WTC11 (cell line): ENCODE measurements at regions not wholly inside any gene's neighbourhood (a gene's known extent, or its start where the extent isn't known, plus 50 kb on each side); places are given as distances from the start of the nearest gene placed in this dataset.

Experiments
- ATAC-seq: fragments of 200-7000 bp; cut with Tn5 transposase; 2 replicates; pipeline ENCODE4 v1.10.0; 2021; ENCODE audit warnings: mild to moderate bottlenecking, moderate library complexity
- CTCF ChIA-PET: fragments of 300-600 bp; sonication (Branson Sonifier 250); formaldehyde crosslinking; loops from one replicate; lab custom pipeline; 2021; ENCODE audit warnings: antibody characterized with exemption; lab: Charles Lee
- POLR2A ChIA-PET: fragments of 350-600 bp; sonication (Branson Sonifier 250); formaldehyde crosslinking; loops from one replicate; lab custom pipeline; 2021; ENCODE audit warnings: antibody characterized with exemption; lab: Charles Lee
- DNase-seq: peaks from one replicate; pipeline ENCODE4 v3.0.0; 2021; ENCODE audit warnings: low spot score
- H3K27ac Mint-ChIP-seq: 2 replicates; pipeline ENCODE4 v1.8.0; 2021; ENCODE audit warnings: mixed read lengths
- H3K27me3 Mint-ChIP-seq: 2 replicates; pipeline ENCODE4 v1.8.0; 2021; ENCODE audit warnings: low read depth, mild to moderate bottlenecking, moderate library complexity, mixed read lengths
- H3K36me3 Mint-ChIP-seq: 2 replicates; pipeline ENCODE4 v1.8.0; 2021; ENCODE audit warnings: mixed read lengths
- H3K4me1 Mint-ChIP-seq: 2 replicates; pipeline ENCODE4 v1.8.0; 2022; ENCODE audit warnings: mixed read lengths
- H3K4me3 Mint-ChIP-seq: 2 replicates; pipeline ENCODE4 v1.8.0; 2021; ENCODE audit warnings: mild to moderate bottlenecking, moderate library complexity, mixed read lengths
- H3K9me3 Mint-ChIP-seq: 2 replicates; pipeline ENCODE4 v1.8.0; 2021; ENCODE audit warnings: mixed read lengths
- ATF1 ChIP-seq: sonication (generic); formaldehyde crosslinking; IDR thresholded peaks from 2 replicates; pipeline ENCODE4 v1.8.1; 2023; ENCODE audit warnings: mild to moderate bottlenecking, moderate library complexity, missing genetic modification reagents
- ATF2 ChIP-seq: sonication (generic); formaldehyde crosslinking; IDR thresholded peaks from 2 replicates; pipeline ENCODE4 v1.8.1; 2022; ENCODE audit warnings: low read depth, missing genetic modification reagents, borderline replicate concordance
- ESRRA ChIP-seq: sonication (generic); formaldehyde crosslinking; IDR thresholded peaks from 2 replicates; pipeline ENCODE4 v1.8.1; 2022; ENCODE audit warnings: mild to moderate bottlenecking, missing genetic modification reagents, borderline replicate concordance
- FOXP1 ChIP-seq: sonication (generic); formaldehyde crosslinking; IDR thresholded peaks from 2 replicates; pipeline ENCODE4 v1.8.0; 2022; ENCODE audit warnings: missing genetic modification reagents, mild to moderate bottlenecking, moderate library complexity, borderline replicate concordance
- JUN ChIP-seq: sonication (generic); formaldehyde crosslinking; IDR thresholded peaks from 2 replicates; pipeline ENCODE4 v1.8.0; 2023; ENCODE audit warnings: mild to moderate bottlenecking, missing genetic modification reagents
- PRDM15 ChIP-seq: sonication (generic); formaldehyde crosslinking; IDR thresholded peaks from 2 replicates; pipeline ENCODE4 v1.8.0; 2022; ENCODE audit warnings: missing genetic modification reagents
- RELA ChIP-seq: sonication (generic); formaldehyde crosslinking; IDR thresholded peaks from 2 replicates; pipeline ENCODE4 v1.8.1; 2022; ENCODE audit warnings: missing genetic modification reagents, mild to moderate bottlenecking, borderline replicate concordance
- SMAD4 ChIP-seq: sonication (generic); formaldehyde crosslinking; IDR thresholded peaks from 2 replicates; pipeline ENCODE4 v1.8.0; 2022; ENCODE audit warnings: mild to moderate bottlenecking, missing genetic modification reagents
- USF2 ChIP-seq: sonication (generic); formaldehyde crosslinking; IDR thresholded peaks from 2 replicates; pipeline ENCODE4 v1.8.1; 2023; ENCODE audit warnings: mild to moderate bottlenecking, missing genetic modification reagents, moderate library complexity
- ZMAT4 ChIP-seq: fragments of 250-450 bp; sonication (Bioruptor Pico); IDR thresholded peaks from 2 replicates; pipeline ENCODE4 v1.9.0; 2021; ENCODE audit warnings: mild to moderate bottlenecking
- ZNF219 ChIP-seq: sonication (generic); formaldehyde crosslinking; IDR thresholded peaks from 2 replicates; pipeline ENCODE4 v1.8.0; 2023; ENCODE audit warnings: missing genetic modification reagents, mild to moderate bottlenecking, borderline replicate concordance
- ZNF263 ChIP-seq: sonication (generic); formaldehyde crosslinking; IDR thresholded peaks from 2 replicates; pipeline ENCODE4 v1.8.1; 2022; ENCODE audit warnings: low read depth, mild to moderate bottlenecking, moderate library complexity, missing genetic modification reagents
- ZNF532 ChIP-seq: fragments of 250-450 bp; sonication (Bioruptor Pico); IDR thresholded peaks from 2 replicates; pipeline ENCODE4 v1.9.0; 2021; ENCODE audit warnings: mild to moderate bottlenecking, borderline replicate concordance

GRCh38 chr9:28801144-28801799 lies 1228.0 kb upstream of the C9orf72 start (continued):
- no peak for TF ChIP-seq PRDM15 (CRISPR knock-in tag)

- Mint-ChIP-seq H3K27me3 (no peaks in the 10 kb centered on the region), H3K4me1 (peaks cover 20% of the 10 kb centered on the region), H3K9me3 (no peaks in the 10 kb centered on the region), H3K4me3 (no peak overlapping the region), H3K27ac (no peak overlapping the region), H3K36me3 (no peaks in the 10 kb centered on the region)
- POLR2A ChIA-PET: no interaction called here
- no peak for ATAC-seq
- CTCF ChIA-PET: no interaction called here
- TF ChIP-seq ESRRA (CRISPR knock-in tag) (no peak), USF2 (CRISPR knock-in tag) (no peak)
- no peak for DNase-seq
Observed at GRCh38 chr9:28805197-28805596, 1231.9 kb upstream of the C9orf72 start.

- Mint-ChIP-seq H3K36me3 (no peaks in the 10 kb centered on the region), H3K27ac (no peak overlapping the region), H3K4me1 (peaks cover 14% of the 10 kb centered on the region), H3K9me3 (peaks cover 5% of the 10 kb centered on the region; the same call in 1 of the 2 replicates), H3K4me3 (no peak overlapping the region), H3K27me3 (no peaks in the 10 kb centered on the region)
- no peak for DNase-seq
- POLR2A ChIA-PET: no interaction called here
- CTCF ChIA-PET: no interaction called here
- no peak for TF ChIP-seq ZNF532
- no peak for TF ChIP-seq ZMAT4
- no peak for TF ChIP-seq JUN (CRISPR knock-in tag)
- TF ChIP-seq ZNF263 (CRISPR knock-in tag): no peak
- TF ChIP-seq ZNF219 (CRISPR knock-in tag): no peak
- TF ChIP-seq SMAD4 (CRISPR knock-in tag): no peak
- no peak for TF ChIP-seq RELA
- no peak for TF ChIP-seq ATF1 (CRISPR knock-in tag)
- no peak for TF ChIP-seq FOXP1 (CRISPR knock-in tag)
- no peak for TF ChIP-seq ATF2 (CRISPR knock-in tag)
- no peak for ATAC-seq
Observed at GRCh38 chr9:28808042-28808441, 1234.8 kb upstream of the C9orf72 start.
